ENCODE measurements at regions not wholly inside any gene's neighbourhood (a gene's known extent, or its start where the extent isn't known, plus 50 kb on each side); places are given as distances from the start of the nearest gene placed in this dataset.

DNA sequence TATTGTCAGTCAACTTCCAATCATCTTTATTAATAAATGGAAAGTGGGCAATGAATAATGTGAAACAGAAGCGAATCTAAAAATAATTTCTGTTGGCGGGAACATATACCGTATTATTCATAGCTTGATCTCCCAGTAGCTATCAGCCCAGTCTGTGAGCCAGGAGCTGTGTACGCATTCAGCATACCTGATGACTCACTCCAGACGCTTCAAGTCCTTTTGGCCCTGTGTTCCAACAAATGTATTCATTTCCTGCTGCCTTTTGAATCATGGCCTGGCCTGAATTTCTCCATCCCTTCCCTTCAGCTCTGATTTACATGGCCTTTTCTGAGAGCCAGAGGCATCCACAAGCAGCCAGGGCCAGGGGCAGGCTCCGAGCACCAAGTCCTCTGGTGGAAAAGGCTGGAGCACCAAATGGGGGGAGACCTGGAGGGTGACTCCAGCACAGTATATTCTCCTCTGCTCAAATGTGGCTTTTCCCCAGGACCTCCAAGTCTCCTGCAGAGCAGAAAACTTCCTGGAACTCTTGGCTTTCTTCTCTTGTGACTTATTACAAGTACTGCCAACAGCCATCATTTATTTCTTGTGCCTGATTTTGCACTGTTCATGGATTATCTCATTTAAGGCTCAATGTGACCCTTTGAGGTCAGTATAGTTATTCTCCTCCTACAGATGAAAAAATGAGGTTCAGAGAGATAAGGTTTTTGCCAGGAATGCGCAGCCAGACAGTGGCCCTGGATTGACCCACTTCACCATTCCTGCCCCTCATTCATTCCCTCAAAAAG, 108.7 kb downstream of the EN1 start (continued):
- TF ChIP-seq, protein P1, sequence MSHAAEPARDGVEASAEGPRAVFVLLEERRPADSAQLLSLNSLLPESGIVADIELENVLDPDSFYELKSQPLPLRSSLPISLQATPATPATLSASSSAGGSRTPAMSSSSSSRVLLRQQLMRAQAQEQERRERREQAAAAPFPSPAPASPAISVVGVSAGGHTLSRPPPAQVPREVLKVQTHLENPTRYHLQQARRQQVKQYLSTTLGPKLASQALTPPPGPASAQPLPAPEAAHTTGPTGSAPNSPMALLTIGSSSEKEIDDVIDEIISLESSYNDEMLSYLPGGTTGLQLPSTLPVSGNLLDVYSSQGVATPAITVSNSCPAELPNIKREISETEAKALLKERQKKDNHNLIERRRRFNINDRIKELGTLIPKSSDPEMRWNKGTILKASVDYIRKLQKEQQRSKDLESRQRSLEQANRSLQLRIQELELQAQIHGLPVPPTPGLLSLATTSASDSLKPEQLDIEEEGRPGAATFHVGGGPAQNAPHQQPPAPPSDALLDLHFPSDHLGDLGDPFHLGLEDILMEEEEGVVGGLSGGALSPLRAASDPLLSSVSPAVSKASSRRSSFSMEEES (CRISPR knock-in tag; IDR thresholded peaks at IDR 0.05) = no peak
- TF ChIP-seq, protein P2, sequence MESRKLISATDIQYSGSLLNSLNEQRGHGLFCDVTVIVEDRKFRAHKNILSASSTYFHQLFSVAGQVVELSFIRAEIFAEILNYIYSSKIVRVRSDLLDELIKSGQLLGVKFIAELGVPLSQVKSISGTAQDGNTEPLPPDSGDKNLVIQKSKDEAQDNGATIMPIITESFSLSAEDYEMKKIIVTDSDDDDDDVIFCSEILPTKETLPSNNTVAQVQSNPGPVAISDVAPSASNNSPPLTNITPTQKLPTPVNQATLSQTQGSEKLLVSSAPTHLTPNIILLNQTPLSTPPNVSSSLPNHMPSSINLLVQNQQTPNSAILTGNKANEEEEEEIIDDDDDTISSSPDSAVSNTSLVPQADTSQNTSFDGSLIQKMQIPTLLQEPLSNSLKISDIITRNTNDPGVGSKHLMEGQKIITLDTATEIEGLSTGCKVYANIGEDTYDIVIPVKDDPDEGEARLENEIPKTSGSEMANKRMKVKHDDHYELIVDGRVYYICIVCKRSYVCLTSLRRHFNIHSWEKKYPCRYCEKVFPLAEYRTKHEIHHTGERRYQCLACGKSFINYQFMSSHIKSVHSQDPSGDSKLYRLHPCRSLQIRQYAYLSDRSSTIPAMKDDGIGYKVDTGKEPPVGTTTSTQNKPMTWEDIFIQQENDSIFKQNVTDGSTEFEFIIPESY (CRISPR knock-in tag; IDR thresholded peaks at IDR 0.05) = no peak
- TF ChIP-seq, protein P3, sequence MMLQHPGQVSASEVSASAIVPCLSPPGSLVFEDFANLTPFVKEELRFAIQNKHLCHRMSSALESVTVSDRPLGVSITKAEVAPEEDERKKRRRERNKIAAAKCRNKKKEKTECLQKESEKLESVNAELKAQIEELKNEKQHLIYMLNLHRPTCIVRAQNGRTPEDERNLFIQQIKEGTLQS (IDR thresholded peaks at IDR 0.05) = peak; percentile 93
- TF ChIP-seq, protein P3 (CRISPR knock-in tag; conservative IDR thresholded peaks at IDR 0.05) = no peak
- TF ChIP-seq MTA3 (IDR thresholded peaks at IDR 0.05; ENCODE audit: borderline replicate concordance) (0 out of 2 replicates have a peak, but pooled peaks have one; percentile 29), DDX20 (tag; IDR thresholded peaks at IDR 0.05; ENCODE audit: low read depth) (no peak), FOXJ2 (tag; IDR thresholded peaks at IDR 0.05) (peak; percentile 64; the same call in 1 of the 2 replicates), XRCC3 (IDR thresholded peaks at IDR 0.05) (no peak), CBX3 (IDR thresholded peaks at IDR 0.05; ENCODE audit: borderline replicate concordance in 1 of 2, low read length in 2 of 2) (0 out of 3 replicates have a peak, but pooled peaks of 1 of the 2 experiments have one; percentile 18), FOSL1 (tag; conservative IDR thresholded peaks at IDR 0.05) (peak; percentile 94), ILF3 (IDR thresholded peaks at IDR 0.05; ENCODE audit: borderline replicate concordance) (peak; percentile 36; the same call in 1 of the 2 replicates), MYC (IDR thresholded peaks at IDR 0.05; ENCODE audit: low read depth, low read length) (no peak; the same call in 1 of the 2 replicates), MYC (CRISPR knock-in tag; IDR thresholded peaks at IDR 0.05; ENCODE audit: borderline replicate concordance, low read depth) (no peak)
- TF ChIP-seq, protein P4, sequence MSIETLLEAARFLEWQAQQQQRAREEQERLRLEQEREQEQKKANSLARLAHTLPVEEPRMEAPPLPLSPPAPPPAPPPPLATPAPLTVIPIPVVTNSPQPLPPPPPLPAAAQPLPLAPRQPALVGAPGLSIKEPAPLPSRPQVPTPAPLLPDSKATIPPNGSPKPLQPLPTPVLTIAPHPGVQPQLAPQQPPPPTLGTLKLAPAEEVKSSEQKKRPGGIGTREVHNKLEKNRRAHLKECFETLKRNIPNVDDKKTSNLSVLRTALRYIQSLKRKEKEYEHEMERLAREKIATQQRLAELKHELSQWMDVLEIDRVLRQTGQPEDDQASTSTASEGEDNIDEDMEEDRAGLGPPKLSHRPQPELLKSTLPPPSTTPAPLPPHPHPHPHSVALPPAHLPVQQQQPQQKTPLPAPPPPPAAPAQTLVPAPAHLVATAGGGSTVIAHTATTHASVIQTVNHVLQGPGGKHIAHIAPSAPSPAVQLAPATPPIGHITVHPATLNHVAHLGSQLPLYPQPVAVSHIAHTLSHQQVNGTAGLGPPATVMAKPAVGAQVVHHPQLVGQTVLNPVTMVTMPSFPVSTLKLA (conservative IDR thresholded peaks at IDR 0.05) = peak in 1 of 2 experiments; percentile 27; a peak in 1 of 4 replicates
- TF ChIP-seq, protein P5, sequence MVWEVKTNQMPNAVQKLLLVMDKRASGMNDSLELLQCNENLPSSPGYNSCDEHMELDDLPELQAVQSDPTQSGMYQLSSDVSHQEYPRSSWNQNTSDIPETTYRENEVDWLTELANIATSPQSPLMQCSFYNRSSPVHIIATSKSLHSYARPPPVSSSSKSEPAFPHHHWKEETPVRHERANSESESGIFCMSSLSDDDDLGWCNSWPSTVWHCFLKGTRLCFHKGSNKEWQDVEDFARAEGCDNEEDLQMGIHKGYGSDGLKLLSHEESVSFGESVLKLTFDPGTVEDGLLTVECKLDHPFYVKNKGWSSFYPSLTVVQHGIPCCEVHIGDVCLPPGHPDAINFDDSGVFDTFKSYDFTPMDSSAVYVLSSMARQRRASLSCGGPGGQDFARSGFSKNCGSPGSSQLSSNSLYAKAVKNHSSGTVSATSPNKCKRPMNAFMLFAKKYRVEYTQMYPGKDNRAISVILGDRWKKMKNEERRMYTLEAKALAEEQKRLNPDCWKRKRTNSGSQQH (CRISPR knock-in tag; IDR thresholded peaks at IDR 0.05) = no peak
- TF ChIP-seq, protein P6, sequence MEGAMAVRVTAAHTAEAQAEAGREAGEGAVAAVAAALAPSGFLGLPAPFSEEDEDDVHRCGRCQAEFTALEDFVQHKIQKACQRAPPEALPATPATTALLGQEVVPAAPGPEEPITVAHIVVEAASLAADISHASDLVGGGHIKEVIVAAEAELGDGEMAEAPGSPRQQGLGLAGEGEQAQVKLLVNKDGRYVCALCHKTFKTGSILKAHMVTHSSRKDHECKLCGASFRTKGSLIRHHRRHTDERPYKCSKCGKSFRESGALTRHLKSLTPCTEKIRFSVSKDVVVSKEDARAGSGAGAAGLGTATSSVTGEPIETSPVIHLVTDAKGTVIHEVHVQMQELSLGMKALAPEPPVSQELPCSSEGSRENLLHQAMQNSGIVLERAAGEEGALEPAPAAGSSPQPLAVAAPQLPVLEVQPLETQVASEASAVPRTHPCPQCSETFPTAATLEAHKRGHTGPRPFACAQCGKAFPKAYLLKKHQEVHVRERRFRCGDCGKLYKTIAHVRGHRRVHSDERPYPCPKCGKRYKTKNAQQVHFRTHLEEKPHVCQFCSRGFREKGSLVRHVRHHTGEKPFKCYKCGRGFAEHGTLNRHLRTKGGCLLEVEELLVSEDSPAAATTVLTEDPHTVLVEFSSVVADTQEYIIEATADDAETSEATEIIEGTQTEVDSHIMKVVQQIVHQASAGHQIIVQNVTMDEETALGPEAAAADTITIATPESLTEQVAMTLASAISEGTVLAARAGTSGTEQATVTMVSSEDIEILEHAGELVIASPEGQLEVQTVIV (CRISPR knock-in tag; IDR thresholded peaks at IDR 0.05; ENCODE audit: borderline replicate concordance) = no peak

Data from K562 (cell line).